B cell (primary cell): ENCODE measurements at regions not wholly inside any gene's neighbourhood (a gene's known extent, or its start where the extent isn't known, plus 50 kb on each side); places are given as distances from the start of the nearest gene placed in this dataset.
"Not testable (repeated sequence)": the region's sequence is repeated elsewhere in the genome, so short reads cannot be mapped to it uniquely, and the experiment has no call there.

Source experiments
- CTCF ChIP-seq: fragments of 200-600 bp; IDR thresholded peaks from one replicate; pipeline ENCODE4 v1.8.0; 2022; ENCODE audit warnings: antibody characterized with exemption, mild to moderate bottlenecking
- EZH2 ChIP-seq: IDR thresholded peaks from 2 replicates; pipeline ENCODE4 v1.6.1; 2012; ENCODE audit warnings: borderline replicate concordance, low read depth, mild to moderate bottlenecking, moderate library complexity, low read length; ENCODE audit not compliant: insufficient read depth, poor library complexity, severe bottlenecking

- not testable (repeated sequence) for TF ChIP-seq EZH2, CTCF
Observed at GRCh38 chr3:147245638-147246037, 160.7 kb downstream of the ZIC4 start.
